Psoas muscle (tissue), 7 donors: ENCODE measurements at regions not wholly inside any gene's neighbourhood (a gene's known extent, or its start where the extent isn't known, plus 50 kb on each side); places are given as distances from the start of the nearest gene placed in this dataset.
A peak's percentile ranks its signal among the peaks of the same experiment; 100 is the strongest.

Source experiments
- ATAC-seq, 4 donors: fragments of 200-7000 bp; cut with Tn5 transposase; one replicate each; pipeline ENCODE4 v1.9.1; 2020; ENCODE audit warnings: moderate library complexity in 3 of 4, mild to moderate bottlenecking in 2 of 4
- DNase-seq, 2 donors: peaks; one replicate each; pipeline ENCODE4 v3.0.0-alpha.2; 2020
- H3K27ac ChIP-seq: fragments of 200-600 bp; one replicate; pipeline ENCODE4 v1.8.0; 2022
- H3K27me3 ChIP-seq, 3 donors: fragments of 200-600 bp in 1 of 3; one replicate each; pipeline versions ENCODE4 v1.6.1 to v1.8.0; 2013 to 2022; ENCODE audit warnings: low read length in 2 of 3, mild to moderate bottlenecking in 2 of 3, moderate library complexity in 1 of 3; ENCODE audit not compliant: insufficient read depth in 3 of 3
- H3K36me3 ChIP-seq, 2 donors: fragments of 200-600 bp in 1 of 2; one replicate each; pipeline versions ENCODE4 v1.6.1 to v1.8.0; 2013 to 2022; ENCODE audit warnings: low read depth in 1 of 2, mild to moderate bottlenecking in 1 of 2, moderate library complexity in 1 of 2; ENCODE audit not compliant: insufficient read depth in 1 of 2
- H3K4me1 ChIP-seq: fragments of 200-600 bp; one replicate; pipeline ENCODE4 v1.8.0; 2022
- H3K4me3 ChIP-seq: fragments of 200-600 bp; one replicate; pipeline ENCODE4 v1.8.0; 2022; ENCODE audit warnings: mild to moderate bottlenecking
- H3K9me3 ChIP-seq: fragments of 200-600 bp; one replicate; pipeline ENCODE4 v1.8.0; 2022
- WGBS, 3 donors: extraction: QIAGEN DNeasy Blood & Tissue Kit; methylation state at CpG; one replicate each; pipeline versions ENCODE4 v1.1.6 to v1.1.7; 2013; 5-methylcytosine and 5-hydroxymethylcytosine counted together
- intact Hi-C, 2 donors: fragments of 100-400 bp; cut with DNase I; formaldehyde crosslinking; loops; one replicate each; pipeline versions ENCODE4 v1.11.0 to v1.14.2; 2022
- TF ChIP-seq, protein P1 (sequence below): fragments of 200-600 bp; IDR thresholded peaks from one replicate; pipeline ENCODE4 v1.8.0; 2022; ENCODE audit warnings: antibody characterized with exemption
- donor health status: healthy with polysubstance abuse.
- donor health status: DM: no; HTN: no; CAD: no; lungs with moderate emphysema.
- donor health status: Bipolar disorder and iron deficiency.
- donor health status: healthy.
- donor health status: DM: yes; HTN: yes; CAD: no.
- donor health status: DM: no; HTN: no; CAD: no.
- donor health status: DM: yes; HTN: yes; CAD: no.

DNA sequence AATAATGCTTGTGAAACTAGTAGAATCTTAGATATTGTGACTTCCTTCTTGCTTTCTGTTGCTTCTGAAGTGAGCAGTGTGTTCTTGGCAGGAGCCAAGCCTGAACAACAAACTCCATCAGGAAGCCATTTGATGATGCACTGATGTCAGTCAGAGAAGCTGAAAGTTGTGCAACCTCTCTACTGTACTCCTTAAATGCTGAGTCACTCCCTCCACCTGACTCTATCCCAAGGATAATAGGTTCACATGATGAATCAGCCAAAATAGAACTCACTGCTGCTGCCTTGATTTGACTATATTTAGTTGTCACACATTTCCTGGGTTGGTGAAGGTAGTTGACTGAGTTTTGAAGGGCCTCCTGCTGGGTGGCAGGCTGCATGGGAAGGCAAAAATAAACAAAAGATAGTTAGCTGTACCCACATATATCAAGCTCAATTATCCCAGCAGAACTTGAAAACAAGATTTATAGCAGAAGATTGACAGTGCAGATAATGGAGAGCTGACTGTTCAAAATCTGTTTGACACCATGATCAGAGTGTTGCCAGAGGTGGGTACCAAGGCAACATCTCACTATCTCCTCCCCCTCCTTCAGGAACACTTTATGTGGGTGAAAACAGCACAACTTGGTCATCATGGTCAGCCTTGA, 328.4 kb upstream of the DPH6 start:
- Histone ChIP-seq H3K4me3 (no peak overlapping the region), H3K27me3 (no peaks in the 10 kb centered on the region), H3K36me3 (no peaks in the 10 kb centered on the region), H3K9me3 (no peaks in the 10 kb centered on the region), H3K4me1 (no peaks in the 10 kb centered on the region), H3K27ac (no peak overlapping the region)
- no peak for DNase-seq
- intact Hi-C loops: no loop called here
- ATAC-seq: peak; percentile 32 to 73 (median 67)
- TF ChIP-seq, protein P1, sequence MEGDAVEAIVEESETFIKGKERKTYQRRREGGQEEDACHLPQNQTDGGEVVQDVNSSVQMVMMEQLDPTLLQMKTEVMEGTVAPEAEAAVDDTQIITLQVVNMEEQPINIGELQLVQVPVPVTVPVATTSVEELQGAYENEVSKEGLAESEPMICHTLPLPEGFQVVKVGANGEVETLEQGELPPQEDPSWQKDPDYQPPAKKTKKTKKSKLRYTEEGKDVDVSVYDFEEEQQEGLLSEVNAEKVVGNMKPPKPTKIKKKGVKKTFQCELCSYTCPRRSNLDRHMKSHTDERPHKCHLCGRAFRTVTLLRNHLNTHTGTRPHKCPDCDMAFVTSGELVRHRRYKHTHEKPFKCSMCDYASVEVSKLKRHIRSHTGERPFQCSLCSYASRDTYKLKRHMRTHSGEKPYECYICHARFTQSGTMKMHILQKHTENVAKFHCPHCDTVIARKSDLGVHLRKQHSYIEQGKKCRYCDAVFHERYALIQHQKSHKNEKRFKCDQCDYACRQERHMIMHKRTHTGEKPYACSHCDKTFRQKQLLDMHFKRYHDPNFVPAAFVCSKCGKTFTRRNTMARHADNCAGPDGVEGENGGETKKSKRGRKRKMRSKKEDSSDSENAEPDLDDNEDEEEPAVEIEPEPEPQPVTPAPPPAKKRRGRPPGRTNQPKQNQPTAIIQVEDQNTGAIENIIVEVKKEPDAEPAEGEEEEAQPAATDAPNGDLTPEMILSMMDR: no peak

DNA sequence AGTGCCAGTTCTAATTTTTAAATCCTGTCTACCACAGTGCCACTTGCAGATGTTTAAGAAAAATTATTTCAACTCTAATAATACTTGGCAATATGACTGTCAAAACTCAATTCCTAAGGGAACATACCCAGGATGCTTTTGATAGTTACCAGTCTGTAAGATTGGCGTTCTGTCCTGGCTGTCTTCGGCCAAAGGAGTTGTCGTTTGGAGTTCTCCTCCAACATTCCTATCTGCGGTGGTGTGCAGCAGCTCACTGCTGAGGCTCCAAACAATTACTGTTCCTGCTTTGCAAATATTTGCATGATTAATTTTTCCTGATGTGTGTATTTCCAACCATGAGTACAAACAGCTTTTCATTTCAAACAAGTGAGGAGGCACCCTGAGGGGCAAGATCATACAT, 330.8 kb upstream of the DPH6 start:
- TF ChIP-seq, protein P1: no peak
- WGBS, 3 donors: 23 to 40% (median 30%) methylated on average over 4 of the region's 4 CpGs
- intact Hi-C loops: no loop called here
- no peak overlapping the region for H3K27ac ChIP-seq
- no peak overlapping the region for H3K4me3 ChIP-seq
- no peaks in the 10 kb centered on the region for H3K27me3 ChIP-seq
- H3K36me3 ChIP-seq: no peaks in the 10 kb centered on the region
- DNase-seq (no peak), ATAC-seq (no peak)
- H3K4me1 ChIP-seq: no peaks in the 10 kb centered on the region
- no peaks in the 10 kb centered on the region for H3K9me3 ChIP-seq

DNA sequence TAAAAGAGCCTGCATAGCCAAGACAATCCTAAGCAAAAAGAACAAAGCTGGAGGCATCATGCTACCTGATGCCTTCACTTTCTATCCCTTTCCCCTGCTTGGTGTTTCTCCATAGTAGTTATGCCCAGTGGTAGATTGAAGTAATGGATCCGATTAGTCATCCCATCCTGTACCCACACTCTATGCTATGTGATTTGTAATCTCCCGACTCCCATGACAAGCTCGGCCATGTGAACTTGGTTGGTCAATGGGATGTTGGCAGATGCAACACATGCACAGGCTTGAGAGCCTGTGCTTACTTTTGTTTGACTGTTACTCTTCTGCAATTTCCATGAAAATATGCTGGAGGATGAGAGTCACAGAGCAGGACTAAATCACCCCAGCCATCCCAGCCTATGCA, 334.9 kb upstream of the DPH6 start:
- 94 to 98% (median 97%) methylated on average over 3 of the region's 3 CpGs for WGBS, 3 donors

DNA sequence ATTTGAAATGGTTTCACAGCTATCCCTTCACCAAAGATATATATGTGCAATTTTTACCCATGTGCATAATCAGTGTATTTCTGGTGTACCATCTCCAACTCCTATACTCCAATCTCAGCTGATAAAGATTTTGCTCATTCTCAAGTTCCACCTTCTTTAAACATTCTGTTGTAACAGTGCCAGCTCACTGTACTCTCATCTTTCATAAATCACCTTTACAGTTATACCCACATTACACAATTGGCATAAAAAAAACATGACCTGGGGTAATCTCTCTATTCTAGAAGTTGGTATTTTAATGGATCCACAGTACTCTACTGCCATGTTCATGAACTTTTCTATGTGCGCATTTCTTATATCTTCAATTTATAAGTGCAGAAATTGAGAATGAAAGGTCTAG, 339.9 kb upstream of the DPH6 start:
- intact Hi-C loops: no loop called here
- DNase-seq: no peak

More for the DNA sequence above, 334.9 kb upstream of the DPH6 start:
- Histone ChIP-seq H3K36me3 (no peaks in the 10 kb centered on the region), H3K27ac (no peak overlapping the region), H3K9me3 (no peaks in the 10 kb centered on the region), H3K27me3 (no peaks in the 10 kb centered on the region), H3K4me1 (no peaks in the 10 kb centered on the region), H3K4me3 (no peak overlapping the region)
- ATAC-seq (no peak), DNase-seq (no peak)
- TF ChIP-seq, protein P1: no peak
- intact Hi-C loops: no loop called here

More for the DNA sequence above, 339.9 kb upstream of the DPH6 start:
- no peaks in the 10 kb centered on the region for H3K4me1 ChIP-seq
- ATAC-seq: no peak
- H3K27ac ChIP-seq: no peak overlapping the region
- no peaks in the 10 kb centered on the region for H3K36me3 ChIP-seq
- H3K4me3 ChIP-seq: no peak overlapping the region
- TF ChIP-seq, protein P1: no peak
- WGBS, 3 donors: 97 to 100% (median 98%) methylated on average over 1 of the region's 1 CpG
- no peaks in the 10 kb centered on the region for H3K9me3 ChIP-seq
- H3K27me3 ChIP-seq: no peaks in the 10 kb centered on the region
